ENCODE measurements at regions not wholly inside any gene's neighbourhood (a gene's known extent, or its start where the extent isn't known, plus 50 kb on each side); places are given as distances from the start of the nearest gene placed in this dataset.

DNA sequence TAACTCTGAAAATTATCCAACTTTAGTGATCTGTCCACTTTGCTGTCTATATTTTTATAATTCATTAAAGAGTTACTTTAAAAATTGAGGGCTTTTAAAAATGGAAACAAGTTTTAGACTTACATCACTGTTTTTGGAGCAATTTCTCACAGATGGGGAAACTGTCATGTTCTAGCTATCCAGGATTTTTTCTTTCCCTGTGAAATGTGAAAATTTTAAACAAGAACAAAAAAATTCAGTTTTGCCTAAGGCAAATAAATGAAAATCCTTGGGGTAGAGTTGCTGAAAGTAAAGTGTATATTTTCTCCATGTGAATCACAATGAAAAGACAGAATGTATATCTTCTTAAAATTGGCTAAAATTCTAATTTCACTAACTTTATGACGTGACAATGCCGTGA, 553.7 kb downstream of the MCTP2 start:
- H3K4me3 ChIP-seq: no peak overlapping the region
- TF ChIP-seq, protein P1, sequence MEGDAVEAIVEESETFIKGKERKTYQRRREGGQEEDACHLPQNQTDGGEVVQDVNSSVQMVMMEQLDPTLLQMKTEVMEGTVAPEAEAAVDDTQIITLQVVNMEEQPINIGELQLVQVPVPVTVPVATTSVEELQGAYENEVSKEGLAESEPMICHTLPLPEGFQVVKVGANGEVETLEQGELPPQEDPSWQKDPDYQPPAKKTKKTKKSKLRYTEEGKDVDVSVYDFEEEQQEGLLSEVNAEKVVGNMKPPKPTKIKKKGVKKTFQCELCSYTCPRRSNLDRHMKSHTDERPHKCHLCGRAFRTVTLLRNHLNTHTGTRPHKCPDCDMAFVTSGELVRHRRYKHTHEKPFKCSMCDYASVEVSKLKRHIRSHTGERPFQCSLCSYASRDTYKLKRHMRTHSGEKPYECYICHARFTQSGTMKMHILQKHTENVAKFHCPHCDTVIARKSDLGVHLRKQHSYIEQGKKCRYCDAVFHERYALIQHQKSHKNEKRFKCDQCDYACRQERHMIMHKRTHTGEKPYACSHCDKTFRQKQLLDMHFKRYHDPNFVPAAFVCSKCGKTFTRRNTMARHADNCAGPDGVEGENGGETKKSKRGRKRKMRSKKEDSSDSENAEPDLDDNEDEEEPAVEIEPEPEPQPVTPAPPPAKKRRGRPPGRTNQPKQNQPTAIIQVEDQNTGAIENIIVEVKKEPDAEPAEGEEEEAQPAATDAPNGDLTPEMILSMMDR (IDR thresholded peaks at IDR 0.05; ENCODE audit: low read depth, low read length): no peak
- H3K27ac ChIP-seq: no peak overlapping the region
- H3K27me3 ChIP-seq: no peaks in the 10 kb centered on the region
- H3K4me1 ChIP-seq (ENCODE audit: low read depth): no peaks in the 10 kb centered on the region
- no peak for DNase-seq (ENCODE audit: low read depth in 1 of 2, low spot score in 1 of 2)
- no peaks in the 10 kb centered on the region for H3K36me3 ChIP-seq
- H3K9me3 ChIP-seq (ENCODE audit: low read depth): no peaks in the 10 kb centered on the region

- H3K9me3 ChIP-seq (ENCODE audit: low read depth): no peaks in the 10 kb centered on the region
- H3K27ac ChIP-seq: no peak overlapping the region
- peaks cover 9% of the 10 kb centered on the region for H3K4me1 ChIP-seq (ENCODE audit: low read depth)
- no peaks in the 10 kb centered on the region for H3K36me3 ChIP-seq
- TF ChIP-seq, protein P1 (IDR thresholded peaks at IDR 0.05; ENCODE audit: low read depth, low read length): no peak
- H3K4me3 ChIP-seq: no peak overlapping the region
- no peak for DNase-seq (ENCODE audit: low read depth in 1 of 2, low spot score in 1 of 2)
- H3K27me3 ChIP-seq: no peaks in the 10 kb centered on the region
Measured at GRCh38 chr15:94791008-94791407, 559.6 kb downstream of the MCTP2 start.

- Histone ChIP-seq H3K9me3 (ENCODE audit: low read depth) (no peaks in the 10 kb centered on the region), H3K4me1 (ENCODE audit: low read depth) (peaks cover 9% of the 10 kb centered on the region), H3K36me3 (no peaks in the 10 kb centered on the region), H3K27ac (no peak overlapping the region), H3K27me3 (no peaks in the 10 kb centered on the region), H3K4me3 (no peak overlapping the region)
- no peak for DNase-seq (ENCODE audit: low read depth in 1 of 2, low spot score in 1 of 2)
- TF ChIP-seq, protein P1 (IDR thresholded peaks at IDR 0.05; ENCODE audit: low read depth, low read length): no peak
Measured at GRCh38 chr15:94791510-94791909, 560.1 kb downstream of the MCTP2 start.

GRCh38 chr15:94792196-94792595, 560.8 kb downstream of the MCTP2 start:
- TF ChIP-seq, protein P1 (IDR thresholded peaks at IDR 0.05; ENCODE audit: low read depth, low read length): no peak
- no peak for DNase-seq (ENCODE audit: low read depth in 1 of 2, low spot score in 1 of 2)
- H3K4me3 ChIP-seq: no peak overlapping the region
- peaks cover 9% of the 10 kb centered on the region for H3K4me1 ChIP-seq (ENCODE audit: low read depth)
- no peaks in the 10 kb centered on the region for H3K9me3 ChIP-seq (ENCODE audit: low read depth)
- no peak overlapping the region for H3K27ac ChIP-seq
- H3K36me3 ChIP-seq: no peaks in the 10 kb centered on the region
- H3K27me3 ChIP-seq: no peaks in the 10 kb centered on the region

DNA sequence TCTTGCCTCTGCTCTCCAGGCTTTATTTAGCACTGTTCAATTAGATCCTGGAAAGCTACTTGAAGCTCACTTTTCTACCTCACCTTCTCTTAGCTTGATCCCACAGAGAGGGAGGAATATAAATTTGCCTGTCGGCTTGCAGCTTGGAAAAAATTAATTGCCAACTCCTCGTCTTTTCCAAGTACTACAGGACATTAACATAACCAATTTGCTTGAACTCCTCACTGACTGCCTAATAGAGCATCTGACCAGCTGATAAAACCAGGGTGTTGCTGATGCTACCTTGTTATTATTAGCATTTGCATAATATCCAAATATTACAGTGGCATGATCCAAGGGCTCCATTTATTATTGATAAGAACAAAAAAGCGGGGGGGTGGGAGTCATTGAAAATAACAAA, 561.8 kb downstream of the MCTP2 start:
- DNase-seq (ENCODE audit: low read depth in 1 of 2, low spot score in 1 of 2): no peak
- H3K4me3 ChIP-seq: no peak overlapping the region
- H3K27ac ChIP-seq: no peak overlapping the region
- TF ChIP-seq, protein P1 (IDR thresholded peaks at IDR 0.05; ENCODE audit: low read depth, low read length): no peak
- H3K9me3 ChIP-seq (ENCODE audit: low read depth): no peaks in the 10 kb centered on the region
- peaks cover 9% of the 10 kb centered on the region for H3K4me1 ChIP-seq (ENCODE audit: low read depth)
- H3K27me3 ChIP-seq: no peaks in the 10 kb centered on the region
- no peaks in the 10 kb centered on the region for H3K36me3 ChIP-seq

GRCh38 chr15:94793641-94794040, 562.3 kb downstream of the MCTP2 start:
- Histone ChIP-seq H3K9me3 (ENCODE audit: low read depth) (no peaks in the 10 kb centered on the region), H3K36me3 (no peaks in the 10 kb centered on the region), H3K4me3 (no peak overlapping the region), H3K4me1 (ENCODE audit: low read depth) (peaks cover 9% of the 10 kb centered on the region), H3K27ac (no peak overlapping the region), H3K27me3 (no peaks in the 10 kb centered on the region)
- TF ChIP-seq, protein P1 (IDR thresholded peaks at IDR 0.05; ENCODE audit: low read depth, low read length): no peak
- peak in 1 of 2 donors; percentile 8 for DNase-seq (ENCODE audit: low read depth in 1 of 2, low spot score in 1 of 2)

Measured in cardiac muscle cell (in vitro differentiated cells and primary cell).